OCI-LY7 (cell line): ENCODE measurements at regions not wholly inside any gene's neighbourhood (a gene's known extent, or its start where the extent isn't known, plus 50 kb on each side); places are given as distances from the start of the nearest gene placed in this dataset.

ENCODE experiments used
- BruUV-seq: library from RNA; stranded (reverse); fragments of 400-500 nt; replicated peaks from 2 replicates; lab custom pipeline; 2021; lab: Mats Ljungman, UMichigan
- CTCF ChIA-PET: fragments of 300-600 bp; sonication (Branson Sonifier 250); formaldehyde crosslinking; loops from one replicate; lab custom pipeline; 2022; ENCODE audit warnings: antibody characterized with exemption; ENCODE audit not compliant: unreplicated experiment; lab: Charles Lee
- POLR2A ChIA-PET: fragments of 300-600 bp; sonication (Branson Sonifier 250); formaldehyde crosslinking; loops from one replicate; lab custom pipeline; 2022; ENCODE audit warnings: antibody characterized with exemption; lab: Charles Lee
- DNase-seq: peaks from one replicate; pipeline ENCODE4 v3.0.0-alpha.2; 2015; ENCODE audit warnings: low spot score
- H2AFZ ChIP-seq: fragments of 200-600 bp; sonication (generic), shearing (Covaris generic); 2 replicates; pipeline ENCODE4 v1.6.1; 2014; ENCODE audit warnings: mild to moderate bottlenecking, antibody characterized with exemption, low read length, moderate library complexity
- H3K27ac ChIP-seq: fragments of 200-600 bp; sonication (generic); 2 replicates; pipeline ENCODE4 v1.5.1; 2014; ENCODE audit warnings: mixed run types, low read depth, mild to moderate bottlenecking, moderate library complexity, low read length, inconsistent platforms; ENCODE audit not compliant: poor library complexity, severe bottlenecking
- H3K36me3 ChIP-seq: fragments of 200-600 bp; sonication (generic); 2 replicates; pipeline ENCODE4 v1.6.1; 2014; ENCODE audit warnings: mild to moderate bottlenecking, antibody characterized with exemption, low read length, moderate library complexity, mixed read lengths; ENCODE audit not compliant: insufficient read depth
- H3K4me1 ChIP-seq: fragments of 200-600 bp; sonication (generic); 2 replicates; pipeline ENCODE4 v1.5.1; 2014; ENCODE audit warnings: mild to moderate bottlenecking, low read length; ENCODE audit not compliant: insufficient read depth, poor library complexity, severe bottlenecking
- H3K4me2 ChIP-seq: fragments of 200-600 bp; sonication (generic); 2 replicates; pipeline ENCODE4 v1.6.1; 2014; ENCODE audit warnings: mild to moderate bottlenecking, low read length
- H3K4me3 ChIP-seq: fragments of 200-600 bp; sonication (generic); 2 replicates; pipeline ENCODE4 v1.5.1; 2014; ENCODE audit warnings: mild to moderate bottlenecking, low read depth, low read length; ENCODE audit not compliant: poor library complexity, severe bottlenecking
- H3K79me2 ChIP-seq: fragments of 200-600 bp; sonication (generic); 2 replicates; pipeline ENCODE4 v1.6.1; 2016; ENCODE audit warnings: low read depth, mild to moderate bottlenecking, low read length, moderate library complexity, mixed read lengths; ENCODE audit not compliant: insufficient read depth
- H3K9me2 ChIP-seq: fragments of 200-600 bp; sonication (generic); 2 replicates; pipeline ENCODE4 v1.6.1; 2016; ENCODE audit warnings: mild to moderate bottlenecking, low read length, mixed read lengths; ENCODE audit not compliant: insufficient read depth
- H3K9me3 ChIP-seq: fragments of 200-600 bp; sonication (generic); 2 replicates; pipeline ENCODE4 v1.6.1; 2014; ENCODE audit warnings: mild to moderate bottlenecking, mixed run types, low read length, mixed read lengths
- H4K20me1 ChIP-seq: fragments of 200-600 bp; sonication (generic); 2 replicates; pipeline ENCODE4 v1.6.1; 2014; ENCODE audit warnings: mild to moderate bottlenecking, antibody characterized with exemption, low read length, moderate library complexity, mixed read lengths; ENCODE audit not compliant: insufficient read depth
- CTCF ChIP-seq: fragments of 200-600 bp; sonication (generic); conservative IDR thresholded peaks from 2 replicates; pipeline ENCODE4 v1.5.1; 2014; ENCODE audit warnings: mild to moderate bottlenecking, antibody characterized with exemption, low read length, moderate library complexity, mixed read lengths
- EZH2phosphoT487 ChIP-seq: fragments of 200-600 bp; sonication (generic); IDR thresholded peaks from 2 replicates; pipeline ENCODE4 v1.6.1; 2018; ENCODE audit warnings: low read depth, borderline replicate concordance, mild to moderate bottlenecking, mixed run types, antibody characterized with exemption, low read length, moderate library complexity, mixed read lengths
- intact Hi-C: fragments of 100-400 bp; cut with micrococcal nuclease; formaldehyde crosslinking; loops from one replicate; pipeline ENCODE4 v1.10.0; 2022; ENCODE audit not compliant: unreplicated experiment

- H3K9me2 ChIP-seq: no peaks in the 10 kb centered on the region
- no peak overlapping the region for H3K4me2 ChIP-seq
- H3K4me1 ChIP-seq: no peaks in the 10 kb centered on the region
- H2AFZ ChIP-seq: no peak overlapping the region
- TF ChIP-seq CTCF (no peak), EZH2phosphoT487 (no peak)
- ChIA-PET POLR2A (no interaction called here), CTCF (no interaction called here)
- H3K9me3 ChIP-seq: no peaks in the 10 kb centered on the region
- intact Hi-C loops: no loop called here
- DNase-seq: no peak
- H3K4me3 ChIP-seq: no peak overlapping the region
- no peaks in the 10 kb centered on the region for H4K20me1 ChIP-seq
- H3K27ac ChIP-seq: no peak overlapping the region
- H3K79me2 ChIP-seq: no peaks in the 10 kb centered on the region
- BruUV-seq: no TSS peak
- H3K36me3 ChIP-seq: no peaks in the 10 kb centered on the region
Observed at GRCh38 chr2:236685979-236686520, 116.4 kb downstream of the ACKR3 start.

GRCh38 chr2:236686561-236686960 is 116.9 kb downstream of the ACKR3 start:
- Histone ChIP-seq H3K27ac (no peak overlapping the region), H2AFZ (no peak overlapping the region), H3K9me2 (no peaks in the 10 kb centered on the region), H3K9me3 (no peaks in the 10 kb centered on the region), H3K4me3 (no peak overlapping the region), H4K20me1 (no peaks in the 10 kb centered on the region), H3K36me3 (no peaks in the 10 kb centered on the region), H3K4me1 (no peaks in the 10 kb centered on the region), H3K79me2 (no peaks in the 10 kb centered on the region), H3K4me2 (no peak overlapping the region)
- intact Hi-C loops: no loop called here
- TF ChIP-seq EZH2phosphoT487: no peak
- ChIA-PET POLR2A (no interaction called here), CTCF (no interaction called here)
- DNase-seq: no peak
- no TSS peak for BruUV-seq

GRCh38 chr2:236687296-236687965 is 117.8 kb downstream of the ACKR3 start:
- Histone ChIP-seq H3K4me3 (no peak overlapping the region), H3K79me2 (no peaks in the 10 kb centered on the region), H3K9me2 (no peaks in the 10 kb centered on the region), H3K9me3 (no peaks in the 10 kb centered on the region), H4K20me1 (no peaks in the 10 kb centered on the region), H3K27ac (no peak overlapping the region), H3K4me1 (no peaks in the 10 kb centered on the region), H3K36me3 (no peaks in the 10 kb centered on the region), H3K4me2 (no peak overlapping the region), H2AFZ (no peak overlapping the region)
- DNase-seq: no peak
- intact Hi-C loops: no loop called here
- ChIA-PET CTCF (no interaction called here), POLR2A (no interaction called here)
- BruUV-seq: no TSS peak
- no peak for TF ChIP-seq EZH2phosphoT487
- TF ChIP-seq CTCF: no peak
